WTC11 (cell line): ENCODE measurements at regions not wholly inside any gene's neighbourhood (a gene's known extent, or its start where the extent isn't known, plus 50 kb on each side); places are given as distances from the start of the nearest gene placed in this dataset.

Experiments
- ATAC-seq: fragments of 200-7000 bp; cut with Tn5 transposase; 2 replicates; pipeline ENCODE4 v1.10.0; 2021; ENCODE audit warnings: mild to moderate bottlenecking, moderate library complexity
- CTCF ChIA-PET: fragments of 300-600 bp; sonication (Branson Sonifier 250); formaldehyde crosslinking; loops from one replicate; lab custom pipeline; 2021; ENCODE audit warnings: antibody characterized with exemption; lab: Charles Lee
- POLR2A ChIA-PET: fragments of 350-600 bp; sonication (Branson Sonifier 250); formaldehyde crosslinking; loops from one replicate; lab custom pipeline; 2021; ENCODE audit warnings: antibody characterized with exemption; lab: Charles Lee
- DNase-seq: peaks from one replicate; pipeline ENCODE4 v3.0.0; 2021; ENCODE audit warnings: low spot score
- H3K27ac Mint-ChIP-seq: 2 replicates; pipeline ENCODE4 v1.8.0; 2021; ENCODE audit warnings: mixed read lengths
- H3K27me3 Mint-ChIP-seq: 2 replicates; pipeline ENCODE4 v1.8.0; 2021; ENCODE audit warnings: low read depth, mild to moderate bottlenecking, moderate library complexity, mixed read lengths
- H3K36me3 Mint-ChIP-seq: 2 replicates; pipeline ENCODE4 v1.8.0; 2021; ENCODE audit warnings: mixed read lengths
- H3K4me1 Mint-ChIP-seq: 2 replicates; pipeline ENCODE4 v1.8.0; 2022; ENCODE audit warnings: mixed read lengths
- H3K4me3 Mint-ChIP-seq: 2 replicates; pipeline ENCODE4 v1.8.0; 2021; ENCODE audit warnings: mild to moderate bottlenecking, moderate library complexity, mixed read lengths
- H3K9me3 Mint-ChIP-seq: 2 replicates; pipeline ENCODE4 v1.8.0; 2021; ENCODE audit warnings: mixed read lengths
- AFF4 ChIP-seq: sonication (generic); formaldehyde crosslinking; IDR thresholded peaks from 2 replicates; pipeline ENCODE4 v1.8.1; 2023; ENCODE audit warnings: mild to moderate bottlenecking, missing genetic modification reagents, borderline replicate concordance
- ATF1 ChIP-seq: sonication (generic); formaldehyde crosslinking; IDR thresholded peaks from 2 replicates; pipeline ENCODE4 v1.8.1; 2023; ENCODE audit warnings: mild to moderate bottlenecking, moderate library complexity, missing genetic modification reagents
- FOXP4 ChIP-seq: sonication (generic); formaldehyde crosslinking; IDR thresholded peaks from 2 replicates; pipeline ENCODE4 v1.8.0; 2022; ENCODE audit warnings: mild to moderate bottlenecking, missing genetic modification reagents
- HMGA2 ChIP-seq: fragments of 250-450 bp; sonication (Bioruptor Pico); IDR thresholded peaks from 2 replicates; pipeline ENCODE4 v1.4.0; 2021; ENCODE audit warnings: mild to moderate bottlenecking, moderate library complexity
- MLX ChIP-seq: sonication (generic); formaldehyde crosslinking; IDR thresholded peaks from 2 replicates; pipeline ENCODE4 v1.8.1; 2023; ENCODE audit warnings: mild to moderate bottlenecking, missing genetic modification reagents, moderate library complexity
- PRDM15 ChIP-seq: sonication (generic); formaldehyde crosslinking; IDR thresholded peaks from 2 replicates; pipeline ENCODE4 v1.8.0; 2022; ENCODE audit warnings: missing genetic modification reagents
- STAT6 ChIP-seq: sonication (generic); formaldehyde crosslinking; conservative IDR thresholded peaks from 2 replicates; pipeline ENCODE4 v1.8.1; 2023; ENCODE audit warnings: mild to moderate bottlenecking, low read depth, missing genetic modification reagents, moderate library complexity
- TP53 ChIP-seq: sonication (generic); formaldehyde crosslinking; IDR thresholded peaks from 2 replicates; pipeline ENCODE4 v1.8.1; 2023; ENCODE audit warnings: mild to moderate bottlenecking, missing genetic modification reagents
- ZNF396 ChIP-seq: fragments of 250-450 bp; sonication (Bioruptor Pico); IDR thresholded peaks from 2 replicates; pipeline ENCODE4 v1.8.0; 2021; ENCODE audit warnings: mild to moderate bottlenecking, moderate library complexity, borderline replicate concordance
- TF ChIP-seq, protein P1 (sequence below): sonication (generic); formaldehyde crosslinking; IDR thresholded peaks from 2 replicates; pipeline ENCODE4 v1.8.0; 2022; ENCODE audit warnings: mild to moderate bottlenecking, missing genetic modification reagents

- TF ChIP-seq, protein P1, sequence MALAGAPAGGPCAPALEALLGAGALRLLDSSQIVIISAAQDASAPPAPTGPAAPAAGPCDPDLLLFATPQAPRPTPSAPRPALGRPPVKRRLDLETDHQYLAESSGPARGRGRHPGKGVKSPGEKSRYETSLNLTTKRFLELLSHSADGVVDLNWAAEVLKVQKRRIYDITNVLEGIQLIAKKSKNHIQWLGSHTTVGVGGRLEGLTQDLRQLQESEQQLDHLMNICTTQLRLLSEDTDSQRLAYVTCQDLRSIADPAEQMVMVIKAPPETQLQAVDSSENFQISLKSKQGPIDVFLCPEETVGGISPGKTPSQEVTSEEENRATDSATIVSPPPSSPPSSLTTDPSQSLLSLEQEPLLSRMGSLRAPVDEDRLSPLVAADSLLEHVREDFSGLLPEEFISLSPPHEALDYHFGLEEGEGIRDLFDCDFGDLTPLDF, result no peak
- TF ChIP-seq FOXP4 (CRISPR knock-in tag), result no peak
- TF ChIP-seq ATF1 (CRISPR knock-in tag), result no peak
- TF ChIP-seq, all 79 proteins: peak for 0
These were observed 138.5 kb upstream of the BEND6 start (continued) for GRCh38 chr6:56816370-56816769.

DNA sequence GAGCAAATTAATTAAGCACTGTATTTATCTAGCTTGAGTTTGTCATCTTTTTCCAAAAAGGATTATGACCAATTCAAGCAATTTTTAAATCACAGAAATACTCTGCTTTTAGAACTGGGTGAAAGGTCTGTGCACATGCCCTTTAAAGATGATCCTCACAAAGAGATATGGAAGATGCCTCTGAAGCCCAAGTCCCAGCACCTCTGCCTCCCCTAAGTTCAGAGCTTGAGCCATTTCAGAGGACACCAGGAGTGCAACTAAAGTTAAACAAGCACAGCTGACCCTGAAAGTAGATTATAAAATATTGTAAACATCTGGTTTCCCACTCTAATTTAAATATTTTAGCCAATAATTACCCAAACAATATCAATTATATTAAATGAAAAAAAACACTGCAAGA, 139.5 kb upstream of the BEND6 start:
- no peak for ATAC-seq
- no peak overlapping the region for H3K27ac Mint-ChIP-seq
- H3K4me3 Mint-ChIP-seq, result no peak overlapping the region
- ChIA-PET CTCF (no interaction called here), POLR2A (no interaction called here)
- H3K27me3 Mint-ChIP-seq, result no peaks in the 10 kb centered on the region
- no peaks in the 10 kb centered on the region for H3K9me3 Mint-ChIP-seq
- TF ChIP-seq AFF4 (CRISPR knock-in tag), result no peak
- TF ChIP-seq, all 79 proteins: peak for 0
- no peaks in the 10 kb centered on the region for H3K36me3 Mint-ChIP-seq
- peaks cover 47% of the 10 kb centered on the region for H3K4me1 Mint-ChIP-seq
- no peak for DNase-seq

DNA sequence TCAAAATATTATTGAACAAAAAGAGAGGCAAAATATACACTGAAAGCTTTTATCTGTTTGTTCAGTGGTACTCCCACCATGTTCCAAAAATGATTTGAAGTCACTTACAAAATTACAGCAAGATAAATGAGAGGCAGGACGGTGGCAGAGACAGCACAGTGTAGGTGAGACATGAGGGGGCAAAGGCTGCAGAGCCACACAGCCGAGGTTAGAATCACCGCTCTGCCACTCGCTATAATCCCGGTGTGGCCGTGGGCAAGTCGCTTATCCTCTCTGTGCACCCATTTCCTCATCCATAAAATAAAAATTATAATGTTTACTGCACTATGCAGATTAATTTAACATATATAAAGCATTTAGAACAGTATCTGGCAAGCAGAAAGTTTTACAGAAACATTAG, 140.1 kb upstream of the BEND6 start:
- ChIA-PET CTCF (no interaction called here), POLR2A (no interaction called here)
- H3K27me3 Mint-ChIP-seq, result no peaks in the 10 kb centered on the region
- no peak overlapping the region for H3K27ac Mint-ChIP-seq
- DNase-seq, result no peak
- no peaks in the 10 kb centered on the region for H3K36me3 Mint-ChIP-seq
- no peak overlapping the region for H3K4me3 Mint-ChIP-seq
- no peak for TF ChIP-seq PRDM15
- no peak for TF ChIP-seq ZNF396 (CRISPR knock-in tag)
- no peak for TF ChIP-seq STAT6
- no peak for TF ChIP-seq HMGA2
- no peak for TF ChIP-seq TP53 (CRISPR knock-in tag)
- no peak for TF ChIP-seq MLX
- no peaks in the 10 kb centered on the region for H3K9me3 Mint-ChIP-seq
- ATAC-seq, result no peak
- peaks cover 41% of the 10 kb centered on the region for H3K4me1 Mint-ChIP-seq
